ENCODE measurements at regions not wholly inside any gene's neighbourhood (a gene's known extent, or its start where the extent isn't known, plus 50 kb on each side); places are given as distances from the start of the nearest gene placed in this dataset.

DNA sequence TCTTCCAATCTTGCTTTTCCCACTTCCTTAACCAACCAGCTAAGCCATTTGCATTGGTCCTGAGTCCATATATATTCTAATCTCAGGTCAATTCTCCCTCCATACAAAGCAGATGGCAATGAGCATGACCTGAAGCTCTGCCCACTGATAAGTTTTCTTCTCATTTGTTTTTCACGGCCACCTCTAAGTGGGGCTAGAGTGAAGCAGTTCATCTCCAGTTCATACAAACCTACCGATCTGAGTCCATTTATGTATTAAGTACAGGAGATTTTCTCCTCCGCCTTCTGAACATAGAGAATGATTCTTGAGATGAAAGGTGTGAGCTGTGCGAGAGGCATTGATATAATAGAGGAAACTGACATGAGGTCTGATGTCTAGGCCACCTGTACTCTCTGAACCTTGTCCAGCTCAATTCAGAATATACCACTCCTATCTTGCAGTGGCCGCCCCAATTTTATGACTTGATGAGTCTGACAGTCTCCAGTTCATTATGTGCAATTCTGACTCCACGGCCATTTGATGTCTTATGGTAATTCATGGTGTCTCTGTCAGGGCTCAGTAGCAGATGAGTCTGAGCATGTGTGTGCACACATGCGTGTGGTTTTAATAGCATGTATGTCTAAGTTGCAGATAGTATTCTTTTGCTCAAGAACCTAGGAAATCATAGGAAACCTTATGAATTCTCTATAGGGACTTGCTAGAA is 329.8 kb downstream of the PMP22 start:
- H3K4me1 Mint-ChIP-seq (ENCODE audit: low read depth) = no peaks in the 10 kb centered on the region
- no peak for DNase-seq
- H3K4me3 Mint-ChIP-seq = no peak overlapping the region
- no peak overlapping the region for H3K27ac Mint-ChIP-seq
- peaks cover 6% of the 10 kb centered on the region for H3K27me3 Mint-ChIP-seq
- H3K36me3 Mint-ChIP-seq (ENCODE audit: low read depth) = no peaks in the 10 kb centered on the region
- no peaks in the 10 kb centered on the region for H3K9me3 Mint-ChIP-seq

DNA sequence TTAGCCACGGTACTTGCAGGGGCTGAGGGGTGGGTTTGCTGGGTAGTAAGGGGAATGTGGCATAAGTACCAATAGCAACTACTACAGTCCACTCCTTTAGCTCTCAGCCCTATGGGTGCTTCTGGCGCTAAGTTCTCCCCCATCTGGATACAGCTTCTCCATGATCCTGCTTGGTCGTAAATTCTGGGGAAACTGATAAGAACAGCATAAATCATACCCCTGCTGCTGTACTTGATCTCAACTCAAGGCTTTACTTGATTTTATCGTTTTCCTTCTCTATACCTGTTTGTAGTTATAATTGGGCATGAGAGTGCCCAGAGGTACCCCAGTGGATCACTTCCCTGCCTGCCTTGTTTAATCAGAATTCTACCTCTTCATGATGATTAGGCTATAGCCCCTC is 331.4 kb downstream of the PMP22 start:
- Mint-ChIP-seq H3K27me3 (peaks cover 6% of the 10 kb centered on the region), H3K4me3 (no peak overlapping the region), H3K27ac (no peak overlapping the region), H3K9me3 (no peaks in the 10 kb centered on the region), H3K4me1 (ENCODE audit: low read depth) (no peaks in the 10 kb centered on the region), H3K36me3 (ENCODE audit: low read depth) (no peaks in the 10 kb centered on the region)
- DNase-seq = no peak

- peak; percentile 42 for DNase-seq
- Mint-ChIP-seq H3K27ac (no peak overlapping the region), H3K36me3 (ENCODE audit: low read depth) (no peaks in the 10 kb centered on the region), H3K4me3 (no peak overlapping the region), H3K4me1 (ENCODE audit: low read depth) (no peaks in the 10 kb centered on the region), H3K9me3 (peaks cover 8% of the 10 kb centered on the region), H3K27me3 (peaks cover 30% of the 10 kb centered on the region)
Observed at GRCh38 chr17:14926526-14927122, 338.5 kb downstream of the PMP22 start.

- Mint-ChIP-seq H3K27ac (no peak overlapping the region), H3K9me3 (peaks cover 8% of the 10 kb centered on the region), H3K4me1 (ENCODE audit: low read depth) (no peaks in the 10 kb centered on the region), H3K4me3 (no peak overlapping the region), H3K27me3 (peaks cover 30% of the 10 kb centered on the region), H3K36me3 (ENCODE audit: low read depth) (no peaks in the 10 kb centered on the region)
- no peak for DNase-seq
Observed at GRCh38 chr17:14926073-14926472, 339.1 kb downstream of the PMP22 start.

DNA sequence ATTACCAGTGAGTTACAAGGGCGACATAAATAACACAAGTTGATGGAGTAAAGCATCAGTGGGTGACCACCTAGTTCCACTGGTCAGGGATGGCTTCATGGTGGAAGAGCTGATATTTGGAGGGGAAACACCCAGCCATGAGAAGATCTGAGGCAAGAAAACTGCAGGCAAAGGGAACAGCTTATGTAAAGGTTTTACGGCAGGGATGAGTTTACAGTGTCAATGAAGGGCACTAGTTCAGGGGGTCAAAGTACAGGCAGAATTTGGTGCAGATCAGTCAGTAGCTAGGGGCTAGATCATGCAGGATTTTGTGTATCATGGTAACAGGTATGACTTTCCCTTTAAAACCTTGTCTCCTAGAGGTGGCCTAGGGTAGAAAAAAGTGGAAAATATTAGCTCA is 339.6 kb downstream of the PMP22 start:
- H3K9me3 Mint-ChIP-seq = peaks cover 8% of the 10 kb centered on the region
- H3K27me3 Mint-ChIP-seq = peaks cover 30% of the 10 kb centered on the region
- H3K27ac Mint-ChIP-seq = no peak overlapping the region
- no peaks in the 10 kb centered on the region for H3K36me3 Mint-ChIP-seq (ENCODE audit: low read depth)
- DNase-seq = no peak
- no peaks in the 10 kb centered on the region for H3K4me1 Mint-ChIP-seq (ENCODE audit: low read depth)
- no peak overlapping the region for H3K4me3 Mint-ChIP-seq

GRCh38 chr17:14923981-14924380 is 341.1 kb downstream of the PMP22 start:
- DNase-seq = no peak
- Mint-ChIP-seq H3K36me3 (ENCODE audit: low read depth) (no peaks in the 10 kb centered on the region), H3K27ac (no peak overlapping the region), H3K27me3 (peaks cover 30% of the 10 kb centered on the region), H3K9me3 (peaks cover 8% of the 10 kb centered on the region), H3K4me3 (no peak overlapping the region), H3K4me1 (ENCODE audit: low read depth) (no peaks in the 10 kb centered on the region)

GRCh38 chr17:14922411-14922810 is 342.7 kb downstream of the PMP22 start:
- H3K36me3 Mint-ChIP-seq (ENCODE audit: low read depth) = no peaks in the 10 kb centered on the region
- DNase-seq = no peak
- peaks cover 8% of the 10 kb centered on the region for H3K9me3 Mint-ChIP-seq
- H3K4me3 Mint-ChIP-seq = no peak overlapping the region
- no peaks in the 10 kb centered on the region for H3K4me1 Mint-ChIP-seq (ENCODE audit: low read depth)
- H3K27ac Mint-ChIP-seq = no peak overlapping the region
- H3K27me3 Mint-ChIP-seq = peaks cover 28% of the 10 kb centered on the region

DNA sequence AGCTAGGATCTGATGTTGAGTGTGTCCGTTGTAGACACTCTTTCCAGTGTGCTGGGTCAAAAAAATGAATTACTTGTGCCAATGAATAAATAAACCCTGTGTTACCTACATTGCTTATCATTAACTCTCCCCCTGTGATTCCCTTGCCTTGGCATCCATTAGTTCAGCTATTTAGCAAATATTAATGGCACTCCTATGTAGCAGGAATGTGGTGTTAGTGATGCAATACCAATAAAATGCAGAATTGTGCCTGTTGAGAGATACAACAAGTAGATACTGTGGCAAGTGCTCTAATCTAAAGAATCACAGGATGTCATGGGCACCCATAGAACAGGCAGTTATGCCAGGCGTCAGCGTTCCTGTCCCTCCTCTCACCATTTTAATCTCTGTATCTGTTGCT is 343.2 kb downstream of the PMP22 start:
- Mint-ChIP-seq H3K4me3 (no peak overlapping the region), H3K27ac (no peak overlapping the region)

GRCh38 chr17:14919631-14920213 is 345.4 kb downstream of the PMP22 start:
- no peak for DNase-seq
- Mint-ChIP-seq H3K4me3 (no peak overlapping the region), H3K27ac (no peak overlapping the region), H3K36me3 (ENCODE audit: low read depth) (no peaks in the 10 kb centered on the region), H3K9me3 (peaks cover 8% of the 10 kb centered on the region), H3K4me1 (ENCODE audit: low read depth) (no peaks in the 10 kb centered on the region), H3K27me3 (peaks cover 6% of the 10 kb centered on the region)

More for the DNA sequence above, 343.2 kb downstream of the PMP22 start:
- peaks cover 8% of the 10 kb centered on the region for H3K9me3 Mint-ChIP-seq
- peaks cover 23% of the 10 kb centered on the region for H3K27me3 Mint-ChIP-seq
- DNase-seq = no peak
- no peaks in the 10 kb centered on the region for H3K4me1 Mint-ChIP-seq (ENCODE audit: low read depth)
- no peaks in the 10 kb centered on the region for H3K36me3 Mint-ChIP-seq (ENCODE audit: low read depth)

DNA sequence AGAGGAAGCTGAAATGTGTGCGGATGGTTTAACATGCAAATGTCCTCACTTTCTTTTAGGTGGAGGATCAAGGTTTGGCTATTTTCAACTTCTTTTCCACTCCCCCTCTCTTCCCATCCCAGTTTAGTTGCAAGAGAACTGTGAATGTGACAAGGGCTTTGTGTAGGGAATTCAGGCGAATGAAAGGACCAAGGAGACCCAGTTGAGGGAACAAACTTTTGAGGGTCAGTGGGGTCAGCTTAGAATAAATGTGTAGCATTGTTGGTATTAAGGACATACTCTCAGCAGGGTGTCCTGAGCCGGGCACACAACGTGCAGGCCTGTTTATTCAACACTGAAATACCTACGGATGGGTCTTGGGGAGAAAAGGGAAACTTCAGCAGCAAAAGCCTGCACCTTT is 346.0 kb downstream of the PMP22 start:
- DNase-seq = no peak
- Mint-ChIP-seq H3K27ac (no peak overlapping the region), H3K36me3 (ENCODE audit: low read depth) (no peaks in the 10 kb centered on the region), H3K27me3 (peaks cover 8% of the 10 kb centered on the region), H3K4me1 (ENCODE audit: low read depth) (no peaks in the 10 kb centered on the region), H3K9me3 (peaks cover 8% of the 10 kb centered on the region), H3K4me3 (no peak overlapping the region)

- Mint-ChIP-seq H3K4me1 (ENCODE audit: low read depth) (no peaks in the 10 kb centered on the region), H3K36me3 (ENCODE audit: low read depth) (no peaks in the 10 kb centered on the region), H3K9me3 (peaks cover 8% of the 10 kb centered on the region), H3K27me3 (peaks cover 12% of the 10 kb centered on the region), H3K4me3 (no peak overlapping the region), H3K27ac (no peak overlapping the region)
- DNase-seq = no peak
Observed at GRCh38 chr17:14918540-14918939, 346.6 kb downstream of the PMP22 start.

GRCh38 chr17:14910916-14911315 is 354.2 kb downstream of the PMP22 start:
- no peak for DNase-seq
- Mint-ChIP-seq H3K4me1 (ENCODE audit: low read depth) (peaks cover 4% of the 10 kb centered on the region), H3K9me3 (peaks cover 4% of the 10 kb centered on the region), H3K27me3 (peaks cover 36% of the 10 kb centered on the region), H3K36me3 (ENCODE audit: low read depth) (no peaks in the 10 kb centered on the region), H3K4me3 (no peak overlapping the region), H3K27ac (no peak overlapping the region)

GRCh38 chr17:14904386-14904785 is 360.7 kb downstream of the PMP22 start:
- Mint-ChIP-seq H3K9me3 (no peaks in the 10 kb centered on the region), H3K4me3 (no peak overlapping the region), H3K36me3 (ENCODE audit: low read depth) (no peaks in the 10 kb centered on the region), H3K4me1 (ENCODE audit: low read depth) (no peaks in the 10 kb centered on the region), H3K27me3 (peaks cover 60% of the 10 kb centered on the region), H3K27ac (no peak overlapping the region)
- DNase-seq = no peak

GRCh38 chr17:14903854-14904253 is 361.3 kb downstream of the PMP22 start:
- H3K27me3 Mint-ChIP-seq = peaks cover 58% of the 10 kb centered on the region
- H3K9me3 Mint-ChIP-seq = no peaks in the 10 kb centered on the region
- H3K4me3 Mint-ChIP-seq = no peak overlapping the region

DNA sequence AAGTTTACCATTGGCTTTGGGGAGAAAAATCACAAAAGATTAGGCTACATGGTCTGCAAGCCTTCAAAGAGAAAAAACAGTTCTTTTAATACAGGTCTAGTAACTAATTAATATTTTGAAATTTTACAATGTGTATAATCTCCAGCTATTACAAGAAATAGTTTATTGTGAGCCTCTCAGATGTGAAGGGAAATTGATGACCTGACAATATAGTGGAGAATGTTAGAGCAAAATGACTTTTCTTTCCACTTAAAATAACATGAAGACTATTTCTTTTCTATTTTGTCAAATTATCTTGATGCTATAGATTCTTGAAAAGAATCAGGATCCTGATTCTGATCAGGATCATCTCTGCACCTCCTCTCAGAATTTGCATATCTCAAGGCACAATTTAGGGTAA is 362.3 kb downstream of the PMP22 start:
- Mint-ChIP-seq H3K27ac (no peak overlapping the region), H3K4me1 (ENCODE audit: low read depth) (no peaks in the 10 kb centered on the region), H3K9me3 (peaks cover 3% of the 10 kb centered on the region)

More at GRCh38 chr17:14903854-14904253, 361.3 kb downstream of the PMP22 start:
- H3K4me1 Mint-ChIP-seq (ENCODE audit: low read depth) = no peaks in the 10 kb centered on the region
- H3K27ac Mint-ChIP-seq = no peak overlapping the region
- DNase-seq = no peak
- H3K36me3 Mint-ChIP-seq (ENCODE audit: low read depth) = no peaks in the 10 kb centered on the region

More for the DNA sequence above, 362.3 kb downstream of the PMP22 start:
- Mint-ChIP-seq H3K27me3 (peaks cover 56% of the 10 kb centered on the region), H3K4me3 (no peak overlapping the region), H3K36me3 (ENCODE audit: low read depth) (no peaks in the 10 kb centered on the region)
- no peak for DNase-seq
